ENCODE measurements at regions not wholly inside any gene's neighbourhood (a gene's known extent, or its start where the extent isn't known, plus 50 kb on each side); places are given as distances from the start of the nearest gene placed in this dataset.
A peak's percentile ranks its signal among the peaks of the same experiment; 100 is the strongest.

- WGBS (ENCODE audit: extremely low coverage, insufficient read length, low lambda C conversion rate) = no CpG with 5 or more reads among the region's 1 CpG
- no peak overlapping the region for H2AFZ ChIP-seq (ENCODE audit: low read length)
Observed at GRCh38 chr14:57049848-57050247, 218.9 kb downstream of the EXOC5 start.

More at GRCh38 chr14:57049848-57050247, 218.9 kb downstream of the EXOC5 start:
- Histone ChIP-seq H3K79me2 (ENCODE audit: insufficient read depth, low read length) (no peaks in the 10 kb centered on the region), H2BK5ac (ENCODE audit: insufficient read length, low read length) (no peak overlapping the region), H2BK12ac (ENCODE audit: insufficient read length, low read depth, low read length) (no peak overlapping the region), H3T11ph (ENCODE audit: low read length) (no peak overlapping the region), H3K79me1 (ENCODE audit: insufficient read depth, low read depth, low read length, poor library complexity, severe bottlenecking) (no peaks in the 10 kb centered on the region), H3K18ac (ENCODE audit: insufficient read length, low read depth, low read length) (no peak overlapping the region), H4K5ac (ENCODE audit: insufficient read length, low read depth, low read length) (no peak overlapping the region), H2BK120ac (ENCODE audit: low read depth, low read length, poor library complexity, severe bottlenecking) (no peak overlapping the region), H3K4me1 (ENCODE audit: insufficient read depth, low read length) (no peaks in the 10 kb centered on the region), H3K27ac (ENCODE audit: insufficient read length, low read depth, low read length) (no peak overlapping the region), H2AK5ac (ENCODE audit: insufficient read length, low read length) (no peak overlapping the region), H3K4me2 (ENCODE audit: insufficient read depth, insufficient read length, low read length) (no peak overlapping the region), H2BK20ac (ENCODE audit: low read depth, low read length, poor library complexity, severe bottlenecking) (no peak overlapping the region), H3K56ac (ENCODE audit: insufficient read length, low read depth, low read length) (no peak overlapping the region), H3K9ac (ENCODE audit: extremely low read depth, insufficient read length, low read length) (no peak overlapping the region), H3K23ac (ENCODE audit: insufficient read length, low read depth, low read length) (no peak overlapping the region), H3K23me2 (ENCODE audit: insufficient read length, low read depth, low read length, poor library complexity, severe bottlenecking) (no peaks in the 10 kb centered on the region), H3K27me3 (ENCODE audit: insufficient read depth, low read length) (no peaks in the 10 kb centered on the region), H3K4ac (ENCODE audit: low read depth, low read length) (no peak overlapping the region), H4K20me1 (ENCODE audit: control insufficient read depth, insufficient read depth, insufficient read length) (no peaks in the 10 kb centered on the region), H4K8ac (replicated peaks; ENCODE audit: insufficient read length, low read depth, low read length) (no peak overlapping the region), H3K9me3 (ENCODE audit: control insufficient read depth, low read depth, low read length) (no peaks in the 10 kb centered on the region), H4K91ac (ENCODE audit: insufficient read length, low read depth, low read length) (no peak overlapping the region), H2BK15ac (ENCODE audit: low read depth, low read length) (0 out of 2 replicates have a peak overlapping the region, but pooled peaks have one; percentile 56), H3K14ac (ENCODE audit: insufficient read depth, low read length) (no peak overlapping the region)
- DNase-seq = no peak
- no peak; the same call in 2 of the 3 replicates for TF ChIP-seq CTCF (conservative IDR thresholded peaks at IDR 0.05)
- Mint-ChIP-seq H3K4me1 (peaks cover 23 to 38% of the 10 kb centered on the region in 2 experiments), H3K27me3 (ENCODE audit: low read depth) (peaks cover 5% of the 10 kb centered on the region), H3K27ac (no peak overlapping the region), H3K4me3 (no peak overlapping the region), H3K9me3 (no peaks in the 10 kb centered on the region; a peak in 1 of 5 replicates), H3K36me3 (ENCODE audit: insufficient read depth in 1 of 3, low read depth in 3 of 3) (peaks cover 0 to 3% (median 0%) of the 10 kb centered on the region in 3 experiments; a peak in 2 of 7 replicates)

Data from H9 (cell line).